Activated CD4-positive, alpha-beta T cell treated with anti-CD3 and anti-CD28 coated beads, Interleukin-2, Interleukin-4, amounts not matched to agents 100 ng/mL and 50 ng/mL, durations not matched to agents 16 hours and 8 hours (primary cell): ENCODE measurements at regions not wholly inside any gene's neighbourhood (a gene's known extent, or its start where the extent isn't known, plus 50 kb on each side); places are given as distances from the start of the nearest gene placed in this dataset.

Experiments used
- DNase-seq: peaks from one replicate; pipeline ENCODE4 v3.0.0-alpha.2; 2020; ENCODE audit warnings: low spot score

DNA sequence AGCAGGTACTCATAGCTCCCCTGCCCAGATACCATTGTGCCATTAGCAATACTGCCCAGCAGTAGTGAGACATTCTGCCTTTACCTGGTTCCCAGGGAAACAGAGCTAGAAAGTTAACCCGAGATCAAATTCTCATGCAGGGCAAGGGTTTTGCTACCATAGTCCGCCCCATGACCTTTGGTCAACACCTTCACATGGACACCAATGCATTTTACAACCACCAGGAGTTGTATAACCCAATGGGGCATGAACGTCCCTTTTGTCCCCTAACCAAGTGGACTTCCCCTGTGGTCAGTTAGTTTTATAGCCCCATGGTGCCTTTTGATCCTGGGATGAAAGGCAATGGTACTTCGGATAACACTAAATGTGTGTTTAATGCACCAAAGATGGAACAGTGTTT lies 151.7 kb upstream of the IQSEC1 start:
- no peak for DNase-seq

DNA sequence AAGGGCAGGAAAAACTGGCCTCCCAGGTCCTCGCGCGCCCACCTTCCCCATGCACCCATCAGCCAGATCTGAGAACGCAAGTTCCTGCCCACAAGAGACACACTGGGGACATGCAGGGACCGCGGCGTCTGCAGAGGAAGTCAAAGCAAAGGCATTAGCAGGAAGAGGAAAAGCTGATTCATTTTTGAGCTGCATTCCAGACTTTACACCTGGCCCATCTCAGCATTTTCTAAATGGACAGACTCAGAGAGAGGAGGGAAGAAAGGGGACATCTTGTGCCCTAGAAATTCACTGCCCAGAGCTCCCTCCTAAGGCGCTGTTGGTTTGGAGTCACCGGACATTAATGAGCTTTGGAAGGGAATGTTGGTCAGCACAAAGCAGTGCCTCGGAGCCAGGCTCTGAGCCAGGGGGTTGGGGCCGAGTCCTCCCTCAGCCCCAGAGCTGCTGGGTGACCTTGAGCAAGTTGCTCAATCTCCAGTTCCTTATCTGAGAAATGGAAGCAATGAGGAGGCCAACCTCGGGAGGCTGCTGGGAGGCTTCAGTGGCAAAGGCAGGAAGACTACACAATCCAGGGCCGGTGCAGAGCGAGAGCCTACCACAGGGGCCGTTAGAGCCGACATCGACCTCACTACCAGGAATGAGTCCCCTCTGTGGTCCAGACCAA lies 150.5 kb upstream of the IQSEC1 start:
- DNase-seq: no peak

DNA sequence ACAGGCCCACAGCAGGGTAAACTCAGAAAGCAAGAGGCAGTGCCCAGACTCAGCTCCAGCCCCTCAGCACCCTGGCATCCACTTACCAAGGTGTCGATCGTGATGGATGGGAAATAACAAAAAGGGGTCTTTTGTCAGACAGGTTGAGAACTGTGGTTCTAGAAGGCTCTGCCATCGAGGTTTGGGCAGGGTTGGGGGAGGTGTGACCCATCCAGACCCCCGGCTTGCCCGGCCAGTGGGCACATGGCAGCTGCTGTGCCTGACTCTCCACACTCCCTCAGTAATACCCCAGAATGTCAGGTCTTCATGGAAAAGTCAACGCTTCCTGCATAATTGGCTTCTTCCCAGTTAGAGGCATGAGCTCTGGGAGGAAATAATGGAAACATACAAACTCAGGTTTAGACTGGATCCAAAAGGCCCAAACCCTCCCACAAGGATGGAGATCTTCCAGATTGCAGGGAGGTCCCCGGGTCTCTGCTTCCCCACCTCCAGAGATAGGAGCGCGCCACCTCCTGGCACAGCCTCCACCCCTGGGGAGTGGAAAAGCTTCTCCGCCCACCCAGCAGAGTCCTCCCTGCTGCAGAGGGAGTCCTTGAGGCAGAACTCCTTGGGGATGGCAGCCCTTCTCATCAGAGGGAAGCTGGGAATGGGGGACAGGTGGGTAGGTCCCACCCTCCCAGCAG lies 149.8 kb upstream of the IQSEC1 start:
- DNase-seq: no peak

DNA sequence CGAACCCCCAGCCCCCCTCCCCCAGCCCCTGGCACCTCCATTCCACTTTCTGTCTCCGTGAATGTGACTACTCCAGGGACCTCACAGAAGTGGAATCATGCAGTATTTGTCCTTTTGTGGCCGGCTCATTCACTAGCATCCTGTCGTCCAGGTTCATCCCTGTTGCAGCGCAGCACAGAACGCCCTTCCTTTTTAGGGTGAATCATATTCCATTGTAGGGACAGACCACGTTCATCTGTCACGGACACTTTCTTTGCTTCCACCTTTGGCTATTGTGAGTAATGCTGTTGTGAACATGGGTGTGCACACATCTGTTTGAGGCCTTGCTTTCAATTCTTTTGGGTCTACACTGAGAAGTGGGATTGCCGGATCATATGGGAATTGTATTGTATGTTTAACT lies 148.9 kb upstream of the IQSEC1 start:
- no peak for DNase-seq

DNA sequence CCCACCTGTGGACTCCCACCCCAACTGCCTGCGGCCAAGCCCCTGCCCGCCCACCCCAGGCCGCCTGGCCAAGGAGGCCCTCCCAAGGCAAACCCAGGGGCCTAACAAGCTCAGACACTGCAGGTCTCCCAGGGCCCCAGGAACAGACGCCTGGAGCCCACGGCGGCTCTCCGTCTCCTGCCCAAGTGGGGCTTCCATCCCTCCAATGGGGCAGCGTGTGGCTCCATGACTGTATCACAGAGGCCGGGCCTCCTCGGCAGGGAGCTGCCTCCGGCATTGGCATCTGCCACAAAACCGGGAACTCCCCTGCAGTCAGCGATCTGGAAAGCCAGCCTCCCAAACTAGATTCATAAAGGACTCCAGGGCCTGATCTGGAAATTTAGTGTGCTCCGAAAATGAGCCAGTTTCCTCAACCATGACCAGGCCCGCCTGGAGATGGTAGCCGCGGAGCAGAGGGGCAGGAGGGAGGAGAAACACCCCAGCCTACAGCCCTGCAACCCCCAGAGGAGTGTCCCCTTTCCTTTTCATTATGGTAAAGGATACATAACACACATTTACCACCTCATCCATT lies 148.3 kb upstream of the IQSEC1 start:
- no peak for DNase-seq

DNA sequence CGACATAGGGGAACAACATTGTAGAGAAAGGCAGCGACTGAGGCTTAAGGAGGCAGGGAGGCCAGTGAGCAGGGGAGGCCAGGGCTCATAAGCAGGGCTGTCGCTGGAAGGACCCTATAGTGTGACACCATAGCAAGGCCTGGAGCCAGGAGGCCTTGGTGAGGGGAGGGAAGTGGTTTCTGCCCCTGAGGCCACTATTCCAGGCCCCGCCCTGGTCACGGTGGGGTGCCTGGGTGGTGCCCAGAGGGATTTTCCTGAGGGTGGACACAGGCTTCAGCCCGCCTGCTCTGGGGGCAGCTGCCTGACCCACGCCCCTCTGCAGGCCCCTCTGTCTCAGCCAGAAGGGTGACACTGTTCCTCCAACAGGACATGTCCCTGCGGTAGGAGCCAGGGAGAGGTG lies 147.8 kb upstream of the IQSEC1 start:
- no peak for DNase-seq

DNA sequence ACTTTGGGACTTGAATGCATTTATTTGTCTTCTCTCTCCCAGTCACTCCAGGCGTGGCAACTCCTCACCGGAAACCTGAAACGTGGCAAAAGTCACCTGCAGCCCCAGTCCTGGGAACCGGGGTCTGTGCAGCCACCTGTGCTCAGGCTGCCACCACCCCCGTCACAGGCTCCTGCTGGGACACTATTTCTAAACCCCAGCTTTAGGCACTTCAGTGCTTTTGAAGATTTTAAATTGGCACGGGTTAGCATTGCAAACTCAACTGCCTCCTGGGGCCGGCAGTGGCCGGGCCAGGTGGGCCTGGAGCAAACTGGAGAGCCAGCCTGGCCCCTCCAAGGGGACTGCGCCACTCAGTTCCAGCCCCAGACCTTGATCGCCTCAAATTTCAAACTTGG lies 146.7 kb upstream of the IQSEC1 start:
- DNase-seq: no peak

DNA sequence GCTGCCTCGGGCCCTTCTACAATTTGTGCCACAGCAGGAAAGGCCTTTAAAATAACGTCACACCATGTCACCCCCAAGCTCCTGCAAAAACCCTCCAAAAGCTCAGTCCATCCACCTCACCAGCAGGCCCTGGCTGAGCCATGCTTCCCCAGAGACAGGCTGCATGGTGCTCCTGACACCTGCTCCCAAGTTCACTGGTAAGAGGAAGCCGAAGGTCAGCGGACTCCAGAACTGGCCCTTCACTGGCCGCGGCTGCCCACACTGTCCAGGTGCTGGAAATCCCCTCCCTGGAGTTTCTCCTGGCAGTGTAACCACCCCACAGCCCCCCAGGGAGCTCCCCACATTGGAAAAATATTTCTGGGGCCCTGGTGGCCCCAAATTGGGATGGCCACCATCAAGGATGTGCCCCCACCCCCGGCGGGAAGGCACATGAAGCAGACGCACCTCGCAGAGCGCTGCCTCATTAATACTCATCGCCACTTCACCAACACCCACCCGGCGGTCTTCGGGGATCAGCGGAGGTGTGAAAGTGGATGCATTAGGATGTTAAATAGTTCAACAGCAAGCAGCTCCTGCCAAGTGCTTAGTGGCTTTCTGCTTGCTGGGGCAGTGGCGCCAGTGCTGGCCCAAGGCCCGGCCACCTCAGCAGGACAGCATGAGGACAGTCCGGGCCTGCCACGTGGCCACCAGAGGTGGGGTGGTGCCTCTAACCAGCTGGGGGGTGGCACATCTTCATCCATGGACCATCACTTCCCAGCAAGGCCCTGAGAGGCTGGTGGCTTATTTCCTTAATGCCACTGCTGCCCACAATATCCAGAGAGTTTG lies 146.1 kb upstream of the IQSEC1 start:
- no peak for DNase-seq

DNA sequence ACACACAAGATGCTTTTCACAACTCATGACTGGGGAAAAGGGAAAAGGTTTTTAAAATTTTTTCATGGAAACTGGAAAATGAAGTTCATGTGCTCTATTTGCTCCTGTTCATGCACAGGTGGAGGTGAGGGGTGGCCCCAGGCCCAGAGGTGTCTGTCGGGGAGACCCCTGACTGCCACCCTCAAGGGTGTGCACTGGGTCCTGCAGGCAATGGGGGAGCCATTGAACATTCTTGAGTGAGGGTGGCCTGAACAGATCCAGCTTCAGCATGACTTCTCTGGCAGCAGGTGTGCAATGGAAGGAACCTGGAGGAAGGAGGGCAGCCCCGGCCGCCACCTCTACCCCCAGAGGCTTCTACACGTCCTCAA lies 145.3 kb upstream of the IQSEC1 start:
- no peak for DNase-seq

DNA sequence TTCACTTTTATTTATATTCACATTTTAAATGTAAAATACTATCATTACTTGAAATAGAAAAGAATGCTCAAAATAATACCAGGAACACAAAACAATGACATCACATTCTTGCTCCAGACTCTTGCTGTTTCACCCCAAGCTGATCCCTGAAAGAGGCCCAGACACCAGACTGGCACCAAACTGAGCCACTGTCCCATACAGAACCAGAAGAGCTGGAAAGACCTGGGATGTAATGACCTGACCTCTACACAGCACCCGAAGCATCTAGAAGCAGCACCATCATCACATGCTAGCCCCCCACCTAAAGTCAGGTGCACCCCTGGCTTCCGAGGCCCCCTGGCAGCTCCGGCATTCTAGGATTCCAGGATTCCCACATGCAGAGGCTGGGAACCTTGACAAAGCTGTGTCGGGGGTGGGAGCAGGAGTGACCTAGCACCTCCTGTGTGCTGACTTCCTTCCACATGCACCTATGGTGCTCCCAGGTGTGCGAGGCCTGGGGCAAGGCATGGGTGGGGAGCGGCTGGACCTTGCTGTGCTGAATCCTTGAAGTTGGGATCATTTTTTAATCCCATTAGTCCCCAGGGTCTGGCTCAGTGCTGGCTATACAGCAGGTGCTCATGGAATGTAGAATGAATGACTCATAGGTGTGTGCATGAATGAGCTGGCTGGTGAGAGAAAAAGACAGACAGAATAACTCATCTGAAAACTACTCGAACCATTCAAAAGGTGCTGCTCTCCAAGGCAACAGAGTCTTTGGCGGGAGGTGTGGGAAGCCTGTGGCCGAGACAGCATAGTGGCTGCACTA lies 144.7 kb upstream of the IQSEC1 start:
- DNase-seq: peak; percentile 14

DNA sequence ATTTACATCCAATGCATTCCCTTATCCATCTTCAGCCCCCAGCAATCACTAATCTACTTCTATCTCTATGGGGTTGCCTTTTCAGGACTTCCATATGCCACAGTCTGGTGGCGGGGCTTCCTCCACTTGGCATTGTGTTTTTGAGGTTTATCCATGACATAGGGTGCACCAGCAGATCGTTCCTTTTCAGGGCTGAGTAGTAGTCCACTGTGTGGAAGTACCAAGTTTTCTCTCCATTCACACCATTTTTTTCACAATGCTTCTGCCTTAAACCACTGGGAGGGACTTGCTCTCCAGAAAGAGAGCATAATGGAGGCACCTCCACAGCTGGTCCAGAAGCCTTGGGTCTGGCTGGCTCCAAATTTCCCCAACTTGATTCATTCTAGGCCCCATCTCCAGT lies 144.0 kb upstream of the IQSEC1 start:
- no peak for DNase-seq

DNA sequence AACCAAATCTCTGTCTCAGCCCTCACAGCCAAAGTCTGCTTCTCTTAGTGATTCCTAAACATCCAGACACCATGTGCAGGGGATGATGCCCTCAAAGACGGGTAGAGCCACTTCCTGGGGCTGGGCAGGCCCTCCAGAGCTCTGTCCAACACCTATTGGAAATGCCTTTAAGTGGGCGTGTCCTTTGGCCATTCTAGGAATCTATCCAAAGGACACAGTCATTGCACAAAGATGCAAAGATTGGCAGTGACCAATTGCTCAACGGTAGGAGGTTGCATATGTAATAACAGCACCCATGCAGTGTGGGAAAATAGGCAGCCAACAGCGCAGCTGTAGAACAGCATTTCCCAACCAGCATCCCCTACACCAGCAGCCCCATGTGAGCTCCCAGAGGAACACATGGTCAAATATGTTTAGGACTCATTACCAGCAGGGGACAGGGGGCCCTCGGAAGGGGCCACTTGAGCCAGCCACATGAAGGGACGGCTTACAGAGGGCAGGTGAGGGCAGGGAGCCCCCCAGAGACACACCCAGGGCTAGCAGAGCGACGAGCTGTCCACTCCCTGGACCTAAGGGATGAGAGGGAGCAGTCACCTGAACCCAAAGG lies 142.8 kb upstream of the IQSEC1 start:
- DNase-seq: no peak

DNA sequence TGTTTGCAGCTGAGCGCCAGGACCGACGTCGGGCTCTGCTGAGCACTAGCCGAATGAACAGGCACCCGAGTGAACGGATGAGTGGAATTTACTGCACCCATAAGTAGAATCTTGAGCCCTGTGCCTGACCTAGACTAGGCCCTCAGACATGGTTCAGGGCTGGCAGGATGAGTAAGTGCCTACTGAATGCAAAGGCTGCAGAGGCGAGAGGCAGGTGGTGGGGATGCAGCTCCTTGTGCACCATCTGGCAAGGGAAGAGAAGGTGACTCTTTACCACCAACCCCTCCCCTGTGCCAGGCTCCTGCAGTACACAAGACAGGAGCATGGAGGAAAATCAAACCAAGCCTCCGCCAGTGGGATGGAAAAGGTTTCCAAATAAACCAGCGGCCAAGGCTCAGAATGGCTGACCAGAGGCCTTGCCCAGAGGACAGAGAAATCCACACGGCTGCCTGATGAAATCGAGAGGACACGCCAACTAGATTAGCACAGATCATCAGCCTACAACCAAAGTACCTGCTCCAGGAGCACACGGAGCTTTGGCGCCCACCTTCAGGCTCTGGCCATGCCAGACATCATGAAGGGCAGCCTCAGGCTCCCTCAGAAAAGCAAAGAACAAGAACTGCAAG lies 141.7 kb upstream of the IQSEC1 start:
- no peak for DNase-seq

DNA sequence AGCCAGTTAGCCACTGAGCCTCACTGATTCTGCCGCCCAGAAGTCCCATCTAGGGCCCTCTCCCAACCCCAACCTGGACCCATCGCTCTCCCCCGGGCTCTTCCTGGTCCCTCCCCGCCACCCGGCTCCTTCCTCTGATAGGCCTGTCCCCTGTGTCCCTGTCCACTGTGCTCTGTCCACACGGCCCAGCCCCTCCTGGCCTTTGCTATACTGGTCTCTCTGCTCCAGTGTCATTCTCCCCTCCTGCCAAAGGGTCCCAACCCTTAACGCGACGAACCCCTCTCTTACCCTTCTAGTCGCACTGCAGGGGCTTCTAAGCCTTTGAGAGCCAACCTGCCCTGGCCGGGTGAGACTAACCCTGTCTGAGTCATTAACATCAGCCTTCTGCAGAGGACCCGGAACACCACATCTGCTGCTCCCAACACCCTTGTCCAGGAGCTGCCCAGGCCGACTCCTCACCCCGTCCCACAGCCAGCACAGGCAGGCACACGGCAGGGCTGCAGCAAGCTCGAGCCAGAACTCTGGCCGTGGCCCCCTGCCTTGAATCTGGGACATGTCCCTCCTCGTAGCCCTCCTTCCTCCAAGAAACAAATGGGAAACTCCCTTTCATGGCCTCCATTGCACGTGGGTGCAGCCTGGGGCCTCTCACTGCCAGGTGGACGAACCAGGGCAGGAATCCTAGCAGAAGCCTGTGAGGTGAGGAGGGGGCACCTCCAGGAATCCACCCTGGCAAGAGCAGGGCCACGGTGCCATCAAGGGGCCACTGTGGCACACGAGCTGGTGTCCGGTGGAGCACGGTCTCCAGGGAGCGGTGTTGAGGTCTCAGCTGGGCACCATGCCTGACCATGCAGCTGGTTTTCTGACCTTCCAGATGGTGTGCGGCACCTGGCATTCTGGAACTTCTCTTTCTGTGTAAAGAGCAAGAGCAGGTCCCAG lies 140.9 kb upstream of the IQSEC1 start:
- DNase-seq: no peak

DNA sequence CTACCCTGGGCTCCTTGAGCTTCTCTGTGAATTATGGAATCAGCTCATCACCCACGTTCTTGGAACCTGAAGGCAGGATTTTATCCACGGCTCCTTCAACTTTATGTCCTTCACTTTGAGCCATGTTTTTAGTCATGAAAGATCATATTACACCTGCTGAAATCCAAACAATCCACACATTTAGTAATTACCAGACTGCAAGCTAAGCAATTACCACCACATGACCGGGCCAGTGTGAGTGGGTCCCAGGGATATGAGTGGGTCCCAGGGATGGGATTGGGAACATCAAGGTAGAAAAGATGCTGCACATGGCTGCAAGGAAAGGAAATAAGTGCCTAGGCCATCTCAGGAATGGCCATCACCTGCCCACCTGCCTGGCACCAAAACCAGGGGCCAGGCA lies 140.3 kb upstream of the IQSEC1 start:
- no peak for DNase-seq

DNA sequence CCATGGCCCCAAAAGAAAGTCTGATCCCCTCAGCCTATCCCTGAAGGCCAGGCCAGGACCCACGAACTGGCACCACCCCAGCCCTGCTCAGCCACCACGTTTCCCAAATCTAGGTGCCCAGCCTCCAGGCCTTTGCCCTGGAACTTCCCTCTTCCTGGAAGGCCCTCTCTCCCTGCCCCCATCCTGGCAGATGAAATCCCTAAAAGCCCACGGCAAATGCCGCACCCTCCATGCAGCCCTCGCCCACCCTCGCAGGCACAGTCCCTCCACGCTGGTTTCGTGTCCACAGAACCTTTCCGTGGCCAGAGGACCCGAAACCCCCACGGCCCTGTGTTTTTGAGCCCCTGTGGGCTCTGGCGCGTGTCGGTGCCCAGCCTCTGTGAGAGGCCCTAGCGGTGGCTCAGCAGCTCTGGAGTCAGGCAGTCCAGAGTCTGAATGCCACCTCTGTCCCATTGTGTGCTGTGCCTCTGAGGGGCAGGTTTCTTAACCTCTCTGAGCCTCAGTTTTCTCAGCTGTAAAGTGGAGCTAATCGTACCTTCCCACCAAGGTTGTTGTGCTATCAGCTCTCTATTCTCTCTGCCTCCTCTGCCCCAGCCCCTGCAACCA lies 138.5 kb upstream of the IQSEC1 start:
- DNase-seq: no peak

DNA sequence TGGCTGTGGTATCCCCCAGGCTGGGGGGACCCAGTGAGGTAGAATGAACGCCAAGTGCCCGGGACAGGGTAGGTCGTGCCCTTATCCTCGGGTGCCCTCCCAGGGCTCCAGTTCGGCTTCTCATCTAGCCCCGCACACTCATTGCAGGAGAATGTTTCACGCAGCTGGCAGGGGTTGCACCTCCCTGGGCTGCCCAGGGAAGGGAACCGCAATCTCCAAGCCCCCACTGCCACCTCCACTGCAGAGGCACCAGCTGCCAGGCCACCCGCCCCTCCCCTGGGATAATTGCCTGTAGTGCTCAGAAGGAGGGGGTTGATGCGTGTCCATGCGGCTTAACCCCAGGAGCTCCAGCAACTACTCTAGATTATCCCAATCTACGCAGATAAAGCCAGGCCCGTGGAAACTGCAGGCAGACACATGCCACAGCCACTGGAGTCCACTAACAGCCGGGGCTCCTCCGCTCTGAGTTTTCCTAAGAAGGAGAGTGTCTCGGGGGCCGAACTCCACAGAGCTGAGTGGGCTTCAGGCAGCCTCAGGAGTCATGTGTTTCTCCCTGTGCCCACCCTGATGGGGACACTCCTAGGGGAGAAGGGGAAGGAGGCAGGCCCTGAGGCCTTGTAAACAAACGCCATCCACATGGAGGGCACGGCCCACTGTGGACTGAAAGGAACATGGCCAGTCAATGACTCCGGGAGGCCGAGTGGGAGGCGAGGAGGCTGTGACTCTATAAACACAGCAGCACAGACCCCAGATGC lies 137.2 kb upstream of the IQSEC1 start:
- DNase-seq: no peak

DNA sequence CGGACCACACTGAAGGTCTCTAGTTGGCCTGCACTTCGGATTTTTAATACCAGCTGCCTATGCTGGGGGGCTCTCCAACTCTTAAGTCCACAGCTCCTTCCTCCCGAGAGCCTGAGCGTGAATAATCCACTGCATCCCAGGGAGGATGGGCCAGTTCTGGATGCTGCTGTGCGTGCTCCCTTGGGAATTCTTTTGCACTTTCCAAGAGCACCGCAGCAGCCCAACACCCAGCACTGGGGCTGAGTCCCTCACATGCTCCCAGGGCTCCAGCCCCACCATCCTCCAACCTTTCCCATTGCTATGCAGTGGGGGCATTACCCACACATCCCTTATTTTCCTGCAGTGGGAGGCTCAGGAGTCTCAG lies 136.4 kb upstream of the IQSEC1 start:
- no peak for DNase-seq
